ENCODE measurements at regions not wholly inside any gene's neighbourhood (a gene's known extent, or its start where the extent isn't known, plus 50 kb on each side); places are given as distances from the start of the nearest gene placed in this dataset.
"Not testable (repeated sequence)": the region's sequence is repeated elsewhere in the genome, so short reads cannot be mapped to it uniquely, and the experiment has no call there.

DNA sequence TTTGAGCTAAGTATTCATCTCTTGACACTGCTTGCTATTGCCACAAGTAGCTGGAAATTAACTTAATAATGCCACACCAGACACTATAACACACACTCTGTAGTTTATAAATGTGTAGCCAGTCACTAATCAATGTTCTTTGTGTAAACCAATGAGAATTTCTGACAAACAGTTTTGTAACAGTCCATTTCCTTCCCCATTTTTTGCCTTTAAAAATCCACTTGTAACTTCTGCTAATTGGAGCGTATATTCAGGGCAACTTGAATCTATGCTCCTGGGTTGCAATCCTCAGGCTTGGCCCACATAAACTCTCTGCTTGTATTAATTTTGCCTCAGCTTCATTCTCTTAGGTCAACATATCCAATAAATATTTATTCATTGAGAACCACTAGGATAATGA, 125.0 kb upstream of the DHRS4 start:
- FAIRE-seq (no peak), DNase-seq (ENCODE audit: insufficient read length, low spot score) (no peak)

DNA sequence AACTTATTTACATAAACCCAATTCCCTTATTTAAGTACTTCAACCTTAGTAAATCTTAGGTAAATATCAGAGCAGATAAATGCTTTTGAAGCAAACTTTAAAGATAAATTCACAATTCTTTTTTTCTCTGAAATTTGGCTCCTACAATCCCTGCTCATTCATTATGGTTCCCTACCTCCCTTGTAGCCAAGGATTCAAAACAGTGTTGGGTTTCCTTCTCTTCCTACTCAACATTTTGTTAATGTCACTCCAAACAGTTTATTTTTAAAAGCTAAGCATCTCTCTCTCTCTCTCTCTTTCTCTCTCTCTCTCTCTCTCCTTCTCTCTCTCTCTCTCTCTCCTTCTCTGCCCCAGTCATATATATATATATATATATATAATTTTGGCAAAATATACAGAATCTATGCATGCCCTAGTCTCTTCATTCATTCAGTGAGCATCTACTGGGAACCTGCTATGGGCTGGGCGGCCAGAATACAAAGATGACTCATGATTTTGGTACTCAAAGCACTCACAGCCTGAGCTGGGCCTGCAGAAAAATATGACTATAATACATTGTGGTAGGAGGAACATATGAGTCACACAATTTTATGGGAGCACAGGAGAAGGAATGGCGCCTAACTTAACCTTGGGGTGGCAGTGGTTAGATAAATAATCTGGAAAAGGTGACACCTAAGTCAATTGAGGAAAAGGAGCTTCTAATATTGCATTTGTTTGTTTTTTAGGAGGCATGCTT, 123.7 kb upstream of the DHRS4 start:
- DNase-seq (ENCODE audit: insufficient read length, low spot score): peak; percentile 64
- no peak for FAIRE-seq

DNA sequence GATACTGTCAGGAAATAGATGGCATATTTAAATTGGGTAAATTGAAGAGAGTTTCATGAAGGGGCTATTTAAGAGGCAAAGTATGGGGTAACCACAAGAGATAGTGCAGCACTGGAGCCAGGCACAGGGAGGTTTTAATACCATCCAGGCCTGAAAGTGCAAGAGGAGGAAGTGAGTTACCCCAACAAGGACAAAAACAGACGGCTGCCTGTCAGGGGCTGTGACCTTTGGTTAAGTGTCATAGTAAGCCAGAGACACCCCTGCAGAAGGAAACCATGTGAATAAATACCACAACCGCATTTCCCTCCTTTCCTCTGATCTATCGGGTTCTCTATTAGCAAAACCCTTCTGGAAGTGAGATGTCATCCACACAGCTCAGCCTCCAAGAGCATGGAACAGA, 122.0 kb upstream of the DHRS4 start:
- no peak for DNase-seq (ENCODE audit: insufficient read length, low spot score)

DNA sequence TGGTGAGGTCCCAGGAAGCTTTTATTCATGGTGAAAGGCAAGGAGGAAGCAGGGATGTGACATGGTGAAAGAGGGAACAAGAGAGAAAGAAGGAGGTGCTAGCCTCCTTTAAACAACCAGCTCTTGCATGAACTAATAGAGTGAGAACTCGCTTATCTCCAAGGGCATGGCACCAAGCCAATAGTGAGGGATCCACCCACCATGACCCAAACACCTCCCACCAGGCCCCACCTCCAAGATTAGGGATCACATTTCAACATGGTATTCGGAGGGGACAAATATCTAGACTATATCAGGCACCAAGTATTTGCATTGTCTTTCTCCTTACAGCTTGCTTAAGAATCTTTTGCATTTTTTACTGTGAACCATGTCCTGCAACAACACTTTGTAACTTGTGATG, 91.9 kb upstream of the DHRS4 start:
- DNase-seq (ENCODE audit: insufficient read length, low spot score) (no peak), FAIRE-seq (no peak)

More for the DNA sequence above, 122.0 kb upstream of the DHRS4 start:
- no peak for FAIRE-seq

DNA sequence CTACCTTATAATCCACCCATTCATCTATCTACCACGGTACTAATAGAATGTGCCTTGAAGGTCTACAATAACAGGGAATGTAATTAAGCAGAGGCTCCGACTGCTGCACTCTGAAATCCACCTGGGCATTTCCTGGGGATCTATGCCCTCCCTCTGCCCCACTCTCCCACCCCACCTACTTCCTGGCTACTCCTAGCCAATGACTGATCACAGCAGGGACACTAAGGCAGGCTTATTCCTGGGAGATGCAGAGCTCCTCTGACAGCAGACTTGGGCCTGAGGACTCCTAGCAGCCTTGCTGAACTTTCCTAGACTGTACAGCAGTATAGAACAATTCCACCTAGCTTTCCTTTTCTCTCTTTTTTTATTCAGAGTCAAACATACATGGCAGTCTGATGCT, 91.1 kb upstream of the DHRS4 start:
- no peak for FAIRE-seq
- DNase-seq (ENCODE audit: insufficient read length, low spot score): no peak

DNA sequence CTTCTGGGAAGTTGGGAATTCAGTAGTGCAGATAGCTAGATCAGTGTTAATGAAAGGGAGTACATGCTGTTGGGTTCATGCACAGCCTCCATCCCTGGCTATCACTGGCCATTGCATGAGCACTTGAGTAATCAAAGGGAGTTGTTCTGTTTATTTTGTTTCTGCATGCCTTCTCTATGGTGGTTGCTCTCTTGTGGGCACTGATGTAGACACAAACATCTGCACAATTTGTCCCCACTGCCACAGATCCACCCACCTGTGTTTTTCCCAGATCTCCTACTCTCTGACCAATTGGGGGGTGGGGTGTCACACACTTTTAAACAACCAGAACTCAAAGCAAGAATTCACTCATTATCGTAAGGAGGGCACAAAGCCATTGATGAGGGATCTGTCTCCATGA, 89.7 kb upstream of the DHRS4 start:
- DNase-seq (ENCODE audit: insufficient read length, low spot score) (no peak), FAIRE-seq (no peak)

DNA sequence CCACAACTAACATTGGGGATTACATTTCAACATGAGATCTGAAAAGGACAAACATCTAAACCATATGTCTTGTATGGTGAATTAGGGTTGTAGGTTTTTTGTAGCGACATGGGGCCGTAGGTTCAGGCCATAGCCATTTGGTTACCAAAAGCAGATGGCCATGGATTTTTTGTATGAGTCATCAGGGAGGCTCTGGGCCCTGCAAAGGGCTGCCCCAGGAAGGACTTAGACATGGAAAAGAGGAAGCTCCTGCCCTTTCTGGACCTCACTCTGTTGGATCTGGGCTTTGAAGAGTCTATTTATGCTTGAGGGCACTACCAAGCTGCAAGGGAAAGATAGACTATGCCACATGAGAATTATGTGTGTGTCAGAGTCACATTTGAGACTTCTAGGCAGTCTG, 89.3 kb upstream of the DHRS4 start:
- DNase-seq (ENCODE audit: insufficient read length, low spot score): no peak

DNA sequence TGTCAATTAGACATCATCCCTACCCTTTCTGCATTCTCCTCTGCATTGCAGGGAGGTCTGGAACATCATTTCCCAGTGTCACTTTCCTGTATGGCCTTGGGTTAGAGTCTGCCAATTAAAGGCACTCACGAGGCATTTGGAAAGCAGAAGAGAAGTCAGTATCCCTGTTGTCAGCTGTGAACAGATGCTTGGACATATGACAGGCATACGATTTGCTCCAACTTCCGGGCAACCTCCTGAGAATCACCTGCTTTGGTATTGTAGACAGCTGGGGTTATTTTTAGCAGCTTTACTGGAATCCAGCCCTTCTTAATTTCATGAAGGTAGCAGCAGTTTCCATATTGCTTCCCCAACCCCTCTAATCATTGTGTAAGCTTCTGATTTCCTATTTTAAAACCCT, 88.7 kb upstream of the DHRS4 start:
- FAIRE-seq (no peak), DNase-seq (ENCODE audit: insufficient read length, low spot score) (no peak)

More for the DNA sequence above, 89.3 kb upstream of the DHRS4 start:
- no peak for FAIRE-seq

DNA sequence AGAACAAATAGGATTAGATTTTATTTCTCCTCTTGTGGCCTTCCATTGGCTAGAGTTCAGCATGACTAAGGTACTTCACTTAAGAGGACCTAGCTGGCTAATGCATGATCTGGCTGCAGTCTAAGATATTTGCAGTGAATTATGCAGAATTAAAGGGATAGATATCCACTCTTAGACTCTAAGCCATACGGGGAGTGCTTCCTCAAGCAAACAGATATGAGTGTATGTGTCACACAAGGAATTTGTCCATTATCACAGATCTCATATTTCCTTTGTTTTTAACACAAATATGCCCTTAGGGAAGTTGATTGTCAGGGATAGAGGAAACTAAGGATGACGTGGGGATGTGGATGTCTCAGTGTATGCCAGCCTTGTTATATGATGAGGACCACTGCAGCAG, 88.1 kb upstream of the DHRS4 start:
- no peak for FAIRE-seq

DNA sequence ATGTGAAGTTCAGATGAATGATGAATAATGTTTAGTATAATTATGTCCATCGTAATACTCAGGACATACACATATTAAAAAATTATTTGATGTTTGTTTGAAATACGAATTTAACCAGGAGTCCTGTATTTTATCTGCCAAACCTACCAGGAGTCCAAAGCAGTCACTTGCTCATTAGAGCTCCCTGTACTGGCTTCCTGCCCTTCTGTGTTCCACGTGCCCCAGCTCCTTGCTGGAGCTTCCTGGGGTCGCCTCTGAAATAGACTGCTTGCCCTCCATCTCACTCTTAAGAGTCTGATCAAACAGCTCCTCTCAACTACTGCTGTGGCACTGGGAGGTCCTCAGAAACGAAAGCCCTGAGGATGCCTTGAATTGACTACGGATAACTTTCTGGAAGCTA, 87.3 kb upstream of the DHRS4 start:
- DNase-seq (ENCODE audit: insufficient read length, low spot score) (no peak), FAIRE-seq (no peak)

More for the DNA sequence above, 88.1 kb upstream of the DHRS4 start:
- DNase-seq (ENCODE audit: insufficient read length, low spot score): peak; percentile 19

DNA sequence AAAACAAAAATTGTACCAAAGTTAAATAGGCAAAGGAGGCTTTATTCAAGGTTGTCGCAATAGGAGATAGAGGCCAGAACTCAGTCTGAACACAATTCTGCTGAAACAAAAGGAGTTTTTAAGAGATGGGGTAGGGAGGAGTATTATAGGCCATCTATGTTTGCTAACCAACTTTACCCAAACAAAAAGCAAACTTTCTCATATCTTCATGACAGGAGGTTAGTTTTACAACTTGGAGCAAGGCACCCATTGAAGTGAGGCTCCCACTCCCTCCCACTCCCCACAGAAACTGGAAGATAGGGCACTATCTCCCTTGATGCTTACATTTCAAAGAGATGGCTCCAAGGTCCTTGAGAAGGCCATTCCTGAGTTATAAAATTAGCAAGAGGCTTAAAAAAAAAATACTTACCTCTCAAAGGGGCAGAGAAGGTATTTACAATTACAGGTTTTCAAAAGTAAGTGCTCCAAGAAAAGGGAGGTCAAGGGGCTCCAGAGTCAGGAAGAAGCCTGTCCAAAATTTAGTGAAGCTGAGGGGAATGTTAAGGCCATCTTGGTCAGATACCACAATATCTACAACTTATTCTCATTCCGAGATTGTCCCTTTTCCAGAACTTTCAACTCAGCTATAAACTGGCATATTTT, 84.4 kb upstream of the DHRS4 start:
- DNase-seq (ENCODE audit: insufficient read length, low spot score) (no peak), FAIRE-seq (no peak)

DNA sequence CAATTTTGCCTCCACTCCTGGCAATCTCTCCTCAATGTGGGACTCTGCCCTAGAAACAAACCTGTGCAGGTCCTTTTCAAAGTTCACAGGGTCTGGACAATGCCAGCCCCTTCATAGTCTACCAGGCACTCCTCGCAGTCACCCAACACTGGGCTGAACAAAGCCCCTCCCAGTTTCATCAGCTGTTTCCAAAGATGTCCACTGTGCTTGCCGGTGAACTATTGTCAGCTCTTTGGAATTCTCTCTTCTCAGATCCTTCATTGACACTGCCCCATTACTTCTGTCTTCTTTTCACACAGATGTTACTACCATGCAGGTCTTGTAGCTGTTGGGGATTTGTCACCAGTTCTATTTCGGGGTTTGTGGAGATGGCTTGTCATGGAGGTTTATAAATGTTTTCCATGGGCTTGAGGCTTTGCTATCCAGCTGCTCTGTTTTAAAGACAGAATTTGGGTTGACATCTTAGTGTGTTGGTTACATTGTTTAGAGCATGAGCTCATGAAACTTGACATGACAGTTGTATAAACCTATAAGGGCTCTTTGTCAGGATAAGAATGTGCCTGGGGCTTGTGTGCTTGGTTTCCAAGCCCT, 77.3 kb upstream of the DHRS4 start:
- no peak for DNase-seq (ENCODE audit: insufficient read length, low spot score)

DNA sequence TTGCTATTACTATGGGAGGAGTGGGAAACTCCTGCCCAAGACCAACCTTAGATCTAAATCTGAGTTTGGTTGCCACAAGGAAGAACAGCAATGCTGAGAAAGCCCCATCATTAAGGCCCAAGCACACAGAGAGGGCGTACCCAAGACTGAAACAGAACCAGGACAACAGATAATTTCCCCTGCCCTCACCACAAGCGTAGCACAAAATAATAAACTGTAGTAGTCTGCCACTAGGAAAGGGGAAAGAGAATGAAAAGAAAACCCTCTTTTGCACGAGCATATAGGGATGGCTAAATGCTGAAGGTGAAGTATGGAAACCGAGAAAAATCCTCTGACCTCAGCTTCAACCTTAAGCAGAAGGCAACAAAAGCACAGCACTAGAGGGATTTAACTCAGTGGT, 76.5 kb upstream of the DHRS4 start:
- DNase-seq (ENCODE audit: insufficient read length, low spot score) (no peak), FAIRE-seq (no peak)

More for the DNA sequence above, 77.3 kb upstream of the DHRS4 start:
- FAIRE-seq: no peak

DNA sequence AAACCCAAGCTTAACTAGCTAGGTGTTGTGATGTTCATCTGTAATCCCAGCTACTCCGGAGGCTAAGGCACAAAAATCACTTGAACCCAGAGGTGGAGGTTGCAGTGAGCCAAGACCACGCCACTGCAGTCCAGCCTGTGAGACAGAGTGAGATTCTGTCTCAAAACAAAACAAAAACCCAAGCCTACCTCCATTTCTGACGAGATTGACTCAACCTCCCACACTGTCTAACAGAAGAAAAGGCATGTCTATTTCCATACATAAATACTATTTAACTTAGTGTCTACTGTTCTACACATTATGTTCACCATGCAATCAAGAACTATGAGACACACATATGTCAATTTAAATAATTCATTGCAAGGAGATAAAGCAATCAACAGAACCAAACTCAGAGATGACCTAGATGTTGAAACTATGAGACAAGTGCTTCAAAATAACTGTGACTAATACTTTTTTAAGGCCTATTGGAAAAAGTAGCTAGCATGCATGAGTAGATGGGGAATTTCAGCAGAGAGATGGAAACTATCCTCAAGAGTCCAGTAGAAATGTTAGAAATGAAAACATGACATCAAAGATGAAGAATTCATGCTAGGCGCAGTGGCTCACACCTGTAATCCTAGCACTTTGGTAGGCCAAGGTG, 75.9 kb upstream of the DHRS4 start:
- DNase-seq (ENCODE audit: insufficient read length, low spot score): no peak
- FAIRE-seq: no peak

DNA sequence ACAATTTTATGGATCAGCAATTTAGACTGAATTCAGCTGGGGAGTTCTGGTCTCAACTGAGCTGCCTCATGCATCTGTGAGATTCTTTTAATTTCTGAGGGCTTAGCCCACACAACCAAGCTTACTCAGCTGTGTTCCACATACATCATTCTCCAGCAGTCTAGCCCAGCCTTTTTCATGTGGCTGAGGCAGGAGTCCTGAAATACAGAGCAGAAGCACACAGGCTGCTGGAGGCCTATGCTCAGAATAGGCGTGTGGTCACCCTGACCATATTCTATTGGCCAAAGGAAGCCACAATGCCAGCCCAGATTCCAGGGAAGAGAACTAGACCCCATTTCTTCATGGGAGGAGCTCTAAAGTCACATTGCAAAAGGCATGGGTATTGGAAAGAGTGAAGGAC, 72.3 kb upstream of the DHRS4 start:
- DNase-seq (ENCODE audit: insufficient read length, low spot score) (no peak), FAIRE-seq (no peak)

DNA sequence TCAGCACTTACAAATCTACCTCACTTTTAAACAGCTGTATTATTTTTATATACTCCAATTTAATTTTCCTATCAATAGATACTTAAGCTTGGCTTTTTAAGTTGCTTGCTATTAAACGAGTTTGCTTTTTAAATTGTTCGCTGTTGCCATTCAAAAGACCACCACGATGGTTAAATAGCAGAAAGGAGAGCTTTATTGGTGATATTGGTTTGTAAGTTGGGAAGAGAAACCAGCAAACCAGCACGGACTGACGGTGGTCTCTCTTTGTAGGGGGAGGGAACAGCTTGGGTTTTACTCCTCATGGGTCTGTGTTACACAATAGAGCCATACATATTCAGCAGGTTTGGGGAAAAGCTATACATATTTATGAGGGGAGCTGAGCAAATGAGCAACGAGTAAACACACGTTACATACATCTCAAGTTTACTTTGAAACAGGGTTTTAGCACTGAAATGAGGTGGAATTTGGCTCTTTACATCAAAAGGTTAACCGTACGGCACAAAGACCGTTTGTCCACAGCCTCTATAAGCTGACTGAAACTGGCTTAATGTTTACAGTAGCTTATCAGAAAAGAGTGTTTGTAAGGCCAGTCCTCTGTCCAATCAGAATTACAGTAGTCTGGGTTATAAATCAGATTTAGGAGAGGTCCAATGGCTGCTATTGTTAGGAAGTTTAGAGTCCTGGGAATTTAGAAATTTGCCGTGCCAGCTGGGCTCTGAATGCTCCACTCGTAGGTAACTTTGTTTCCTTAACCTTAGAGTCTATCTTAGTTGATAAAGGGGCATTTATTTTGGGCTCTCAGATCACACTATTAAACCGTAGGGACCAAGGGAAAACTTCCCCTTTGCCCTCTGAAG, 69.7 kb upstream of the DHRS4 start:
- DNase-seq (ENCODE audit: insufficient read length, low spot score) (no peak), FAIRE-seq (no peak)

DNA sequence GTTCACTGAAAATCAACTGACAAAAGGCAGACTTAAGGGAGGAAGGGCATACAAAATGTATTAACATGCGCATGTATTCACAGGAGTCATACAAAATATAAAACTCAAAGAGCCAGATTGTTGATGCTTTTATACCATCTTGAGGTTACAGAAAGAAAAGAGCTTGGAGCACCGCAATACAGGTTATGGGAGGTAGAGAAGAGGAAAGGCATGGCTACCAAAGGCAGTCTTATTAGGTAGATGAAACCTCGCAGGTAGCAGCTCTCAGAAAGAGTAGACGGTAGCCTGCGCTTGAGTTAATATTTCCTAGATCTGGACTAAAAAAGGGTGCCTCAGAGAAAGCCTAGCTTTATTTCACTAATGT, 69.0 kb upstream of the DHRS4 start:
- DNase-seq (ENCODE audit: insufficient read length, low spot score) (no peak), FAIRE-seq (no peak)

DNA sequence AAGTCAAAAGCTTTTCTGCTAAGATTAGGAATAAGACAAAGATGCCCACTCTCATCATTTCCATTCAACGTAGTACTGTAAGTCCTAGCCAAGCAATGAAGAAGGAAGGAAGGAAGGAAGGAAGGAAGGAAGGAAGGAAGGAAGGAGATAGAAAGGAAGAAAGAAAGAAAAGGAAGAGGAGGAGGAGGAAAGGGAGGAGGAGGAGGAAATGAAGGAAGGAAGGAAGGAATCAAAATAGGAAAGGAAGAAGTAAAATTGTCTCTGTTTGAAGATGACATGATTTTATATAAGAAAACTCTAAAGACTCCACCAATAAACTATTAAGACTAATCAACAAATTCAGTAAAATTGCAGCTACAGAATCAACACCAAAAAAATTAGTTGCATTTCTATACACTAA, 66.0 kb upstream of the DHRS4 start:
- FAIRE-seq: no peak
- no peak for DNase-seq (ENCODE audit: insufficient read length, low spot score)

DNA sequence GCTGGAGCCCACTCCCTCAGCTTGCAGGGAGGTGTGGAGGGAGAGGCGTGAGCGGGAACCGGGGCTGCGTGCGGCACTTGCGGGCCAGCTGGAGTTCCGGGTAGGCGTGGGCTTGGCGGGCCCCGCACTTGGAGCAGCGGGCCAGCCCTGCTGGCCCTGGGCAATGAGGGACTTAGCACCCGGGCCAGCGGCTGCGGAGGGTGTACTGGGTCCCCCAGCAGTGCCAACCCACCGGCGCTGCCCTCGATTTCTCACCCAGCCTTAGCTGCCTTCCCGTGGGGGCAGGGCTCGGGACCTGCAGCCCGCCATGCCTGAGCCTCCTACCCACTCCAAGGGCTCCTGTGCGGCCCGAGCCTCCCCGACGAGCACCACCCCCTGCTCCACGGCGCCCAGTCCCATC, 61.9 kb upstream of the DHRS4 start:
- not testable (repeated sequence) for DNase-seq (ENCODE audit: insufficient read length, low spot score); FAIRE-seq

DNA sequence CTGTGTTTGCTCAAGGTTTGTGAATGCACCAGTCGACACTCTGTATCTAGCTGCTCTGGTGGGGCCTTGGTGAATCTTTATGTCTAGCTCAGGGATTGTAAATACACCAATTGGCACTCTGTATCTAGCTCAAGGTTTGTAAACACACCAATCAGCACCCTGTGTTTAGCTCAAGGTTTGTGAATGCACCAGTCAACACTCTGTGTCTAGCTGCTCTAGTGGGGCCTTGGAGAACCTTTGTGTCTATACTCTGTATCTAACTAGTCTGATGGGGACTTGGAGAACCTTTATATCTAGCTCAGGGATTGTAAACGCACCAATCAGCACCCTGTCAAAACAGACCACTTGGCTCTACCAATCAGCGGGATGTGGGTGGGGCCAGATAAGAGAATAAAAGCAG, 61.3 kb upstream of the DHRS4 start:
- FAIRE-seq: not testable (repeated sequence)

More for the DNA sequence above, 61.3 kb upstream of the DHRS4 start:
- not testable (repeated sequence) for DNase-seq (ENCODE audit: insufficient read length, low spot score)
